ENCODE measurements at regions not wholly inside any gene's neighbourhood (a gene's known extent, or its start where the extent isn't known, plus 50 kb on each side); places are given as distances from the start of the nearest gene placed in this dataset.

DNA sequence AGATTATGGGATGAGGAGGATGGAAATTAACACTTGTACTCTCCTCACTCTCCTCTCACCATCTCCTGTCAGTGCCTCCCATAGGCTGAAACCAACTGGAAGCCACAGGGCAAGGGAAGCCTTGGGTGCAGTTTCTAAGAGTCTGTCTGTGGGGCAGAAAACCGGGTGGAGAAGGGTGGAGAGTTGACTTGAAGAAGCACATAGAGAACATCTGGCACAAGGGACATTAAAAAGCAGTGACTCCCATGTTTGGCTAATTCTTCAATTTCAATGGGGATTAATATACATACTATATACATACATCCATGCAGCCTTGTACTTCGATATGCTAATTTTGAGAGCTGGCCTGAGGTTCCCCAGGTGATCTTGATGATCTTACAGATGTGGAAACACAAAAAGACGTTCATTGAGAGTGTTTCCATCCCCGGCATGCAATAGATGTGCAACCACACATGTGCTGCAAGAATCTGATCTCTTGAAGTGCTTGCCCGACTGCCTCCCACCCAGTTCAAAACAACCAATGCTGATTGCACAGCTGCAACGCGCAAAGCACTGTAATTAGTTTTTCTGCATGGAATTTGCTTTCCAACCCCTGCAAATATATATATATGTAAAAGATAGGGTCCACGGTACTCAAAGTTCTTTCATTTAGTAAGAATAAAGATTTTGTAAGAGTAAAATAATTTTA is 121.9 kb upstream of the TMC3 start:
- H3K9ac ChIP-seq (ENCODE audit: low read depth, low read length) = no peak overlapping the region
- DNase-seq (no peak), ATAC-seq (ENCODE audit: insufficient read depth, low read depth) (no peak)
- H3K4me1 ChIP-seq (ENCODE audit: insufficient read depth, low read length) = no peaks in the 10 kb centered on the region
- TF ChIP-seq CTCF (IDR thresholded peaks at IDR 0.05; ENCODE audit: borderline replicate concordance, extremely low read depth, low read length, poor library complexity, severe bottlenecking) = no peak
- TF ChIP-seq EZH2 (IDR thresholded peaks at IDR 0.05; ENCODE audit: borderline replicate concordance, low read depth, low read length, severe bottlenecking) = no peak
- H2AFZ ChIP-seq (ENCODE audit: low read depth, low read length) = no peak overlapping the region
- H4K20me1 ChIP-seq (ENCODE audit: insufficient read depth, low read length) = no peaks in the 10 kb centered on the region
- no peaks in the 10 kb centered on the region for H3K9me3 ChIP-seq (ENCODE audit: insufficient read depth, low read length, severe bottlenecking)
- no peak overlapping the region for H3K4me2 ChIP-seq (ENCODE audit: insufficient read depth, low read length)
- no peaks in the 10 kb centered on the region for H3K79me2 ChIP-seq (ENCODE audit: insufficient read depth, low read length)
- no peaks in the 10 kb centered on the region for H3K36me3 ChIP-seq (ENCODE audit: insufficient read depth, low read length)
- no peaks in the 10 kb centered on the region for H3K27me3 ChIP-seq (ENCODE audit: insufficient read depth, low read length, poor library complexity)
- no peak overlapping the region for H3K4me3 ChIP-seq (ENCODE audit: low read depth in 1 of 2, low read length in 2 of 2)
- H3K27ac ChIP-seq (ENCODE audit: low read length) = no peak overlapping the region

GRCh38 chr15:81492969-81493645 is 119.1 kb upstream of the TMC3 start:
- no peak overlapping the region for H3K9ac ChIP-seq (ENCODE audit: low read depth, low read length)
- TF ChIP-seq EZH2 (IDR thresholded peaks at IDR 0.05; ENCODE audit: borderline replicate concordance, low read depth, low read length, severe bottlenecking) = no peak
- no peak for TF ChIP-seq CTCF (IDR thresholded peaks at IDR 0.05; ENCODE audit: borderline replicate concordance, extremely low read depth, low read length, poor library complexity, severe bottlenecking)
- H3K4me3 ChIP-seq (ENCODE audit: low read depth in 1 of 2, low read length in 2 of 2) = no peak overlapping the region
- no peaks in the 10 kb centered on the region for H3K36me3 ChIP-seq (ENCODE audit: insufficient read depth, low read length)
- H3K4me1 ChIP-seq (ENCODE audit: insufficient read depth, low read length) = no peaks in the 10 kb centered on the region
- no peaks in the 10 kb centered on the region for H3K79me2 ChIP-seq (ENCODE audit: insufficient read depth, low read length)
- H2AFZ ChIP-seq (ENCODE audit: low read depth, low read length) = no peak overlapping the region
- H3K27me3 ChIP-seq (ENCODE audit: insufficient read depth, low read length, poor library complexity) = no peaks in the 10 kb centered on the region
- no peak overlapping the region for H3K27ac ChIP-seq (ENCODE audit: low read length)
- no peaks in the 10 kb centered on the region for H3K9me3 ChIP-seq (ENCODE audit: insufficient read depth, low read length, severe bottlenecking)
- no peak for ATAC-seq (ENCODE audit: insufficient read depth, low read depth)
- H4K20me1 ChIP-seq (ENCODE audit: insufficient read depth, low read length) = no peaks in the 10 kb centered on the region
- H3K4me2 ChIP-seq (ENCODE audit: insufficient read depth, low read length) = no peak overlapping the region
- DNase-seq = no peak

- Histone ChIP-seq H2AFZ (ENCODE audit: low read depth, low read length) (no peak overlapping the region), H3K9me3 (ENCODE audit: insufficient read depth, low read length, severe bottlenecking) (no peaks in the 10 kb centered on the region), H3K27me3 (ENCODE audit: insufficient read depth, low read length, poor library complexity) (no peaks in the 10 kb centered on the region), H3K79me2 (ENCODE audit: insufficient read depth, low read length) (no peaks in the 10 kb centered on the region), H3K9ac (ENCODE audit: low read depth, low read length) (no peak overlapping the region), H3K4me2 (ENCODE audit: insufficient read depth, low read length) (no peak overlapping the region), H3K4me1 (ENCODE audit: insufficient read depth, low read length) (no peaks in the 10 kb centered on the region), H3K4me3 (ENCODE audit: low read depth in 1 of 2, low read length in 2 of 2) (no peak overlapping the region), H3K27ac (ENCODE audit: low read length) (no peak overlapping the region), H4K20me1 (ENCODE audit: insufficient read depth, low read length) (no peaks in the 10 kb centered on the region), H3K36me3 (ENCODE audit: insufficient read depth, low read length) (no peaks in the 10 kb centered on the region)
- DNase-seq (no peak), ATAC-seq (ENCODE audit: insufficient read depth, low read depth) (no peak)
- TF ChIP-seq EZH2 (IDR thresholded peaks at IDR 0.05; ENCODE audit: borderline replicate concordance, low read depth, low read length, severe bottlenecking) (no peak), CTCF (IDR thresholded peaks at IDR 0.05; ENCODE audit: borderline replicate concordance, extremely low read depth, low read length, poor library complexity, severe bottlenecking) (no peak)
Measured at GRCh38 chr15:81492331-81492968, 118.4 kb upstream of the TMC3 start.

All from DND-41 (cell line).